ENCODE measurements at regions not wholly inside any gene's neighbourhood (a gene's known extent, or its start where the extent isn't known, plus 50 kb on each side); places are given as distances from the start of the nearest gene placed in this dataset.

DNA sequence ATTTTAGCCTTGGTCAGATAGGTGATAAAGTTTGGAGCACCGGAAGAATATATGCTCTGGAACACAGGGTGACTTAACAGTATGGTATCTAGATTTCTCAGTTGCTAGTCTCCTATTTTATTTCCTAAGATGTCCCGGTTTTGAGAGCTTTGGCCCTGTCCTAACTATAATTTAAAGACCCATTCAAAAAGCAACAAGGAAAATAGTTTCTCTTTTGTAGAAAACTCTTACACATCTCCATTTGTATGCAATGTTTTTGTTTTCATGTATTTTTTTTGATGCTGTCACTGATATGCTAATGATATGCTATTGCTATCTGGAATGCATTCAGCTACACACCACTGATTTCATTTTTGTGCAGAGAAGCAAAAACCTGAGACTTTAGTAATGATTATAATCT, 237.8 kb downstream of the GPD2 start:
- WGBS, 2 experiments (ENCODE audit: extremely low coverage in 2 of 2, insufficient read length in 1 of 2): no CpG with 5 or more reads among the region's 2 CpGs
- BruUV-seq (replicated peaks): no TSS peak
- dilution Hi-C loops (cut with HindIII; ENCODE audit: low sequenced_read_pairs, unreplicated experiment): no loop called here

More for the DNA sequence above, 237.8 kb downstream of the GPD2 start:
- Histone ChIP-seq H2BK20ac (ENCODE audit: low read depth, low read length) (no peak overlapping the region), H3K27ac (ENCODE audit: insufficient read depth, low read length) (no peak overlapping the region), H3K36me3 (ENCODE audit: control insufficient read depth, insufficient read depth, low read length) (no peaks in the 10 kb centered on the region), H3K4me3 (ENCODE audit: insufficient read depth, low read depth, low read length) (no peak overlapping the region), H2BK15ac (ENCODE audit: low read depth, low read length) (no peak overlapping the region), H3K14ac (replicated peaks; ENCODE audit: low read depth, low read length) (no peak overlapping the region), H3K9me1 (ENCODE audit: insufficient read depth, low read length) (no peaks in the 10 kb centered on the region), H4K5ac (ENCODE audit: low read depth, low read length) (no peak overlapping the region), H3K79me1 (ENCODE audit: low read depth in 1 of 2, low read length in 2 of 2) (no peaks in the 10 kb centered on the region), H3K27me3 (ENCODE audit: control insufficient read depth, insufficient read depth, low read length) (no peaks in the 10 kb centered on the region), H3K9ac (ENCODE audit: low read depth, low read length) (no peak overlapping the region), H2AK5ac (ENCODE audit: low read depth, low read length) (no peak overlapping the region), H4K20me1 (ENCODE audit: insufficient read depth, low read length) (no peaks in the 10 kb centered on the region), H4K8ac (ENCODE audit: low read depth in 2 of 2, low read length in 2 of 2) (no peak overlapping the region), H3K18ac (ENCODE audit: low read depth, low read length) (no peak overlapping the region), H4K91ac (ENCODE audit: insufficient read depth, low read depth, low read length) (no peak overlapping the region), H3K4ac (ENCODE audit: low read depth, low read length) (no peak overlapping the region), H2BK5ac (ENCODE audit: low read depth, low read length, poor library complexity, severe bottlenecking) (no peak overlapping the region), H3K56ac (ENCODE audit: extremely low read depth, insufficient read depth, low read length) (no peak overlapping the region), H3K4me2 (ENCODE audit: low read depth, low read length) (no peak overlapping the region), H2BK120ac (ENCODE audit: low read depth, low read length) (no peak overlapping the region), H3K23ac (ENCODE audit: low read depth, low read length) (no peak overlapping the region), H3K4me1 (ENCODE audit: control insufficient read depth, insufficient read depth, low read length) (no peaks in the 10 kb centered on the region), H2AK9ac (replicated peaks; ENCODE audit: low read depth, low read length, poor library complexity) (no peak overlapping the region), H2AFZ (replicated peaks; ENCODE audit: low read length, poor library complexity) (no peak overlapping the region), H3K9me3 (ENCODE audit: control insufficient read depth, insufficient read depth, low read length) (no peaks in the 10 kb centered on the region)
- in situ Hi-C loops (cut with MboI; ENCODE audit: low sequenced_read_pairs) (no loop called here), intact Hi-C loops (cut with micrococcal nuclease) (no loop called here)
- no peak for ATAC-seq (ENCODE audit: low read depth)
- ChIA-PET POLR2A (ENCODE audit: unreplicated experiment) (no interaction called here), CTCF (no interaction called here)
- no peak for TF ChIP-seq RCOR1 (IDR thresholded peaks at IDR 0.05; ENCODE audit: insufficient replicate concordance, low read length)
- no peak for TF ChIP-seq FOS (IDR thresholded peaks at IDR 0.05; ENCODE audit: low read depth, low read length)
- no peak for TF ChIP-seq CEBPB (IDR thresholded peaks at IDR 0.05; ENCODE audit: low read depth, low read length)
- TF ChIP-seq RAD21 (IDR thresholded peaks at IDR 0.05; ENCODE audit: low read length): no peak
- TF ChIP-seq USF2 (IDR thresholded peaks at IDR 0.05; ENCODE audit: low read depth, low read length): no peak
- TF ChIP-seq CHD1 (IDR thresholded peaks at IDR 0.05; ENCODE audit: low read depth, low read length): no peak
- no peak for TF ChIP-seq MAZ (IDR thresholded peaks at IDR 0.05; ENCODE audit: borderline replicate concordance, low read depth, low read length)
- TF ChIP-seq NFE2L2 (IDR thresholded peaks at IDR 0.05; ENCODE audit: low read depth, low read length): no peak
- no peak for DNase-seq

Data from IMR-90 (cell line).